ENCODE measurements at regions not wholly inside any gene's neighbourhood (a gene's known extent, or its start where the extent isn't known, plus 50 kb on each side); places are given as distances from the start of the nearest gene placed in this dataset.

- TF ChIP-seq CTCF (IDR thresholded peaks at IDR 0.05) = peak; percentile 9
- no peak for TF ChIP-seq EZH2 (IDR thresholded peaks at IDR 0.05)
- no peak for TF ChIP-seq EZH2phosphoT487 (IDR thresholded peaks at IDR 0.05)
These were observed 878.1 kb downstream of the C12orf50 start for GRCh38 chr12:87150969-87151662.
